T-helper 2 cell treated with Interferon-gamma antibody and Interleukin-4, amounts not matched to agents 5 μg/mL and 100 μg/mL, for 36 hours (primary cell): ENCODE measurements at regions not wholly inside any gene's neighbourhood (a gene's known extent, or its start where the extent isn't known, plus 50 kb on each side); places are given as distances from the start of the nearest gene placed in this dataset.
"Not testable (repeated sequence)": the region's sequence is repeated elsewhere in the genome, so short reads cannot be mapped to it uniquely, and the experiment has no call there.

Source experiments
- DNase-seq: peaks from one replicate; pipeline ENCODE4 v3.0.0; 2021; ENCODE audit warnings: low spot score
- H3K27ac Mint-ChIP-seq: one replicate; pipeline ENCODE4 v1.8.0; 2021; ENCODE audit warnings: mild to moderate bottlenecking, mixed read lengths
- H3K27me3 Mint-ChIP-seq: one replicate; pipeline ENCODE4 v1.8.0; 2021; ENCODE audit warnings: low read depth, mixed read lengths
- H3K36me3 Mint-ChIP-seq: one replicate; pipeline ENCODE4 v1.8.0; 2021; ENCODE audit warnings: low read depth, mixed read lengths
- H3K4me1 Mint-ChIP-seq: one replicate; pipeline ENCODE4 v1.8.0; 2021; ENCODE audit warnings: low read depth, mixed read lengths
- H3K4me3 Mint-ChIP-seq: one replicate; pipeline ENCODE4 v1.8.0; 2022; ENCODE audit warnings: mild to moderate bottlenecking, moderate library complexity, mixed read lengths
- H3K9me3 Mint-ChIP-seq: one replicate; pipeline ENCODE4 v1.8.0; 2021; ENCODE audit warnings: mixed read lengths

- H3K9me3 Mint-ChIP-seq: no peaks in the 10 kb centered on the region
- H3K36me3 Mint-ChIP-seq: no peaks in the 10 kb centered on the region
- no peaks in the 10 kb centered on the region for H3K27me3 Mint-ChIP-seq
- H3K4me1 Mint-ChIP-seq: no peaks in the 10 kb centered on the region
- H3K4me3 Mint-ChIP-seq: no peak overlapping the region
- DNase-seq: no peak
- no peak overlapping the region for H3K27ac Mint-ChIP-seq
Observed at GRCh38 chr5:173679909-173680630, 63.6 kb upstream of the BOD1 start.

- Mint-ChIP-seq H3K27ac (no peak overlapping the region), H3K4me1 (no peaks in the 10 kb centered on the region), H3K9me3 (no peaks in the 10 kb centered on the region), H3K27me3 (no peaks in the 10 kb centered on the region), H3K4me3 (no peak overlapping the region), H3K36me3 (no peaks in the 10 kb centered on the region)
- DNase-seq: no peak
Observed at GRCh38 chr5:173680660-173681242, 64.3 kb upstream of the BOD1 start.

- Mint-ChIP-seq H3K36me3 (no peaks in the 10 kb centered on the region), H3K4me1 (no peaks in the 10 kb centered on the region), H3K4me3 (no peak overlapping the region), H3K9me3 (no peaks in the 10 kb centered on the region), H3K27me3 (no peaks in the 10 kb centered on the region), H3K27ac (no peak overlapping the region)
- no peak for DNase-seq
Observed at GRCh38 chr5:173682313-173682712, 65.9 kb upstream of the BOD1 start.

GRCh38 chr5:173684535-173684934 is 68.1 kb upstream of the BOD1 start:
- not testable (repeated sequence) for H3K27ac Mint-ChIP-seq, H3K27me3 Mint-ChIP-seq, DNase-seq, H3K9me3 Mint-ChIP-seq, H3K36me3 Mint-ChIP-seq, H3K4me1 Mint-ChIP-seq, H3K4me3 Mint-ChIP-seq

- H3K27ac Mint-ChIP-seq: no peak overlapping the region
- DNase-seq: no peak
- H3K4me1 Mint-ChIP-seq: no peaks in the 10 kb centered on the region
- H3K9me3 Mint-ChIP-seq: no peaks in the 10 kb centered on the region
- no peaks in the 10 kb centered on the region for H3K36me3 Mint-ChIP-seq
- H3K4me3 Mint-ChIP-seq: no peak overlapping the region
- H3K27me3 Mint-ChIP-seq: no peaks in the 10 kb centered on the region
Observed at GRCh38 chr5:173686950-173687349, 70.5 kb upstream of the BOD1 start.

- no peak overlapping the region for H3K27ac Mint-ChIP-seq
- H3K4me3 Mint-ChIP-seq: no peak overlapping the region
- no peaks in the 10 kb centered on the region for H3K36me3 Mint-ChIP-seq
- DNase-seq: no peak
- H3K4me1 Mint-ChIP-seq: no peaks in the 10 kb centered on the region
- H3K9me3 Mint-ChIP-seq: no peaks in the 10 kb centered on the region
- H3K27me3 Mint-ChIP-seq: no peaks in the 10 kb centered on the region
Observed at GRCh38 chr5:173688703-173689102, 72.3 kb upstream of the BOD1 start.

- no peaks in the 10 kb centered on the region for H3K36me3 Mint-ChIP-seq
- no peaks in the 10 kb centered on the region for H3K27me3 Mint-ChIP-seq
- H3K27ac Mint-ChIP-seq: no peak overlapping the region
- no peak overlapping the region for H3K4me3 Mint-ChIP-seq
- H3K9me3 Mint-ChIP-seq: no peaks in the 10 kb centered on the region
- H3K4me1 Mint-ChIP-seq: no peaks in the 10 kb centered on the region
- no peak for DNase-seq
Observed at GRCh38 chr5:173689171-173689736, 72.8 kb upstream of the BOD1 start.

GRCh38 chr5:173689737-173690360 is 73.4 kb upstream of the BOD1 start:
- Mint-ChIP-seq H3K27ac (no peak overlapping the region), H3K9me3 (no peaks in the 10 kb centered on the region), H3K4me1 (no peaks in the 10 kb centered on the region), H3K4me3 (no peak overlapping the region), H3K36me3 (no peaks in the 10 kb centered on the region), H3K27me3 (no peaks in the 10 kb centered on the region)
- no peak for DNase-seq

GRCh38 chr5:173691931-173692330 is 75.5 kb upstream of the BOD1 start:
- Mint-ChIP-seq H3K9me3 (no peaks in the 10 kb centered on the region), H3K36me3 (no peaks in the 10 kb centered on the region), H3K27me3 (no peaks in the 10 kb centered on the region), H3K4me1 (no peaks in the 10 kb centered on the region), H3K4me3 (no peak overlapping the region), H3K27ac (no peak overlapping the region)
- DNase-seq: no peak

GRCh38 chr5:173693670-173694069 is 77.2 kb upstream of the BOD1 start:
- H3K27me3 Mint-ChIP-seq: no peaks in the 10 kb centered on the region
- H3K36me3 Mint-ChIP-seq: no peaks in the 10 kb centered on the region
- DNase-seq: no peak
- no peaks in the 10 kb centered on the region for H3K9me3 Mint-ChIP-seq
- no peak overlapping the region for H3K4me3 Mint-ChIP-seq
- H3K27ac Mint-ChIP-seq: no peak overlapping the region
- H3K4me1 Mint-ChIP-seq: no peaks in the 10 kb centered on the region

GRCh38 chr5:173696216-173696615 is 79.8 kb upstream of the BOD1 start:
- Mint-ChIP-seq H3K4me1 (no peaks in the 10 kb centered on the region), H3K9me3 (no peaks in the 10 kb centered on the region), H3K36me3 (no peaks in the 10 kb centered on the region), H3K27me3 (no peaks in the 10 kb centered on the region), H3K27ac (no peak overlapping the region), H3K4me3 (no peak overlapping the region)
- DNase-seq: no peak

- Mint-ChIP-seq H3K4me3 (no peak overlapping the region), H3K4me1 (no peaks in the 10 kb centered on the region), H3K27me3 (no peaks in the 10 kb centered on the region), H3K9me3 (no peaks in the 10 kb centered on the region), H3K36me3 (no peaks in the 10 kb centered on the region), H3K27ac (no peak overlapping the region)
- DNase-seq: no peak
Observed at GRCh38 chr5:173697931-173698579, 81.6 kb upstream of the BOD1 start.

GRCh38 chr5:173699966-173700365 is 83.5 kb upstream of the BOD1 start:
- no peaks in the 10 kb centered on the region for H3K36me3 Mint-ChIP-seq
- H3K27me3 Mint-ChIP-seq: no peaks in the 10 kb centered on the region
- DNase-seq: no peak
- H3K4me3 Mint-ChIP-seq: no peak overlapping the region
- H3K27ac Mint-ChIP-seq: no peak overlapping the region
- H3K9me3 Mint-ChIP-seq: no peaks in the 10 kb centered on the region
- H3K4me1 Mint-ChIP-seq: no peaks in the 10 kb centered on the region

GRCh38 chr5:173703466-173703865 is 87.0 kb upstream of the BOD1 start:
- Mint-ChIP-seq H3K4me3 (no peak overlapping the region), H3K4me1 (no peaks in the 10 kb centered on the region), H3K27me3 (no peaks in the 10 kb centered on the region), H3K36me3 (no peaks in the 10 kb centered on the region), H3K27ac (no peak overlapping the region), H3K9me3 (no peaks in the 10 kb centered on the region)
- no peak for DNase-seq
